Activated CD8-positive, alpha-beta memory T cell treated with anti-CD3 and anti-CD28 coated beads for 36 hours (primary cell): ENCODE measurements at regions not wholly inside any gene's neighbourhood (a gene's known extent, or its start where the extent isn't known, plus 50 kb on each side); places are given as distances from the start of the nearest gene placed in this dataset.

Experiments used
- CTCF ChIA-PET: fragments of 350-600 bp; sonication (Branson Sonifier 250); formaldehyde crosslinking; loops from one replicate; lab custom pipeline; 2021; ENCODE audit warnings: antibody characterized with exemption; lab: Charles Lee
- POLR2A ChIA-PET: fragments of 350-600 bp; sonication (Branson Sonifier 250); formaldehyde crosslinking; loops from one replicate; lab custom pipeline; 2021; ENCODE audit warnings: antibody characterized with exemption; lab: Charles Lee

DNA sequence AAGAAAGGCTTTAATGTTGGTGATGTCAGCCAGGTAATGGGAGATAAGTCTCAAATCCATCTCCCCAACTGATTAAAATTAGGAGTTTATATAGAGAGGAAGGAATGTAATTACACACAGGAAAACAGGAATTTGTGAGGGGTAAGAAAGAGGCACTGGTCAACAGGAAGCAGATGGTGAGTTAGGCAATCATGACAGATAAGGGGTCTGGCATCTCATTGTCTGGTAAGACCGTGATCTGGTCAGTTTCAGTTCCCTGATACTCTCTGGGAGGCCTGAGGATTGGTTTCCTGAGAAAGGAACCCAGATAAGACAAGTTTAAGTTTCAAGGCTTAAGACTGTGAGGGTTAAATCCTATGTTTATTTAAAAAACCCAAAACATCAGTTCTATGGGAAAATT is 414.7 kb upstream of the ARRDC4 start:
- ChIA-PET CTCF (no interaction called here), POLR2A (no interaction called here)

DNA sequence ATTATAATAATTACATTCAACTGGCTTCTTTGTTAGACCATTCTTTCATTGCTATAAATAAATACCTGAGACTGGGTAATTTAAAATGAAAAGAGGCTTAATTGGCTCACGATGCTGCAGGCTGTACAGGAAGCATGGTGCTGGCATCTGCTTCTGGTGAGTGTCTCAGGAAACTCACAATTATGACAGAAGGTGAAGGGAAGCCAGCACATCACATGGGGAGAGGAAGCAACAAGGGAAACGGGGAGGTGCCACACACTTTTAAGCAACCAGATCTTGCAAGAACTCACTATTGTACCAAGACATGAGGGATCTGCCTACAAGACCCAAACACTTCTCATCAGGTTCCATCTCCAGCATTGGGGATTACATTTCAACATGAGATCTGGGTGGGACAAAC is 413.1 kb upstream of the ARRDC4 start:
- CTCF ChIA-PET, result no interaction called here
- POLR2A ChIA-PET, result no interaction called here

DNA sequence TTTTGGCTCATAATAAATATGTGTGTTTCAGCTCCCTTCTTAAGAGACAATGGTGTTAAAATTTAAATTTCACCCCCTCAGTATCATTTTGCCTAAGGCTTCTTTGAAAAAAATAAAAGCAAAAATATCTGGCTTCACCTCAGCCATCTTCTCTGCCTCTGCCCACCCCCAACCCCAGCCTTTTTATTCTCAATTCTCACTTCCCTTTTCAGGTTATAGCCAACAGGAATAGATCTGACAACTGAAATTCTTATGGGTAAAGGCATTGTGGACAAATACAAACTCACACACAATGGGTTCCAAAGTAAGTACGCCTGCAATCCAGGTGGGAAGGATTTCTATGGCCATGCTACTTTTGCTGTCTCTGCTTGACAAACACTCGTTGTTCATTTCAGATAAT is 399.0 kb upstream of the ARRDC4 start:
- CTCF ChIA-PET, result no interaction called here

DNA sequence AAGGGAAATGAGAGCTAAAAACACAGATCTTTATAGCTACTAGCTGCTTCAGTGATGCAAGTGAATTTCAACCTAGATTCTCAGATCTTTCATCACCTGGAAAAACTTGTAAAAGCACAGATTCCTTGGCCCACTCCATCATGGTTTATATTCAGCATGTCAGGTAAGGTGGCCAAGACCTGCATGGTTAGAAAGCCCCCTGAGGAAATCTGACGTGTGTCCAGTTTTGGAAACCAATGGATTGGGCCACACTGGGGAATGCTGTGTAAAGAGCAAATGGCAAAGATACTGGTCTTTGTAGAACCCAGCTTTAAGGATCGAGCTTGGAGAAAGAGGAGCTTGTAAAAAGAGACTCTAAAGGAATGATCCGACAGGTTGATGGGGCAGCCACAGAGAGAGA is 397.0 kb upstream of the ARRDC4 start:
- POLR2A ChIA-PET, result no interaction called here
- CTCF ChIA-PET, result no interaction called here

More for the DNA sequence above, 399.0 kb upstream of the ARRDC4 start:
- POLR2A ChIA-PET, result no interaction called here

DNA sequence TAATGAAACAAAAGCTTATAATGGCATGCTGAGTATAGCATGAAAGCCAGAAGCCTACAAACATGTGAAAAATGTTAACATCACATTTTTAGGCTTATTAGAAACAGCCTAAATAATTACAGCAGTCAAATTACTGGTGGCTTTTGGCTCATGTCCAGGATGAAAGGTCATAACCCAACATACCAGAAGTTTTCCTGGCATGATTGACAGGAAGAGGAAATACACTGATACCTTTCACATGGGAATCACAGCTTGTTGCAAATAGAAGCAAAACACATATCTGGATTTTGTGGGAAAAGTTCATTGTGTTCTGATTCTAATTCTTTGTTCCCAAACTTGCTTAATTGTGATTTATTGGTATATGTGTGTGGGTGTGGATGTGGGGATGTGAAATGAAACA is 393.5 kb upstream of the ARRDC4 start:
- POLR2A ChIA-PET, result no interaction called here
- CTCF ChIA-PET, result no interaction called here

DNA sequence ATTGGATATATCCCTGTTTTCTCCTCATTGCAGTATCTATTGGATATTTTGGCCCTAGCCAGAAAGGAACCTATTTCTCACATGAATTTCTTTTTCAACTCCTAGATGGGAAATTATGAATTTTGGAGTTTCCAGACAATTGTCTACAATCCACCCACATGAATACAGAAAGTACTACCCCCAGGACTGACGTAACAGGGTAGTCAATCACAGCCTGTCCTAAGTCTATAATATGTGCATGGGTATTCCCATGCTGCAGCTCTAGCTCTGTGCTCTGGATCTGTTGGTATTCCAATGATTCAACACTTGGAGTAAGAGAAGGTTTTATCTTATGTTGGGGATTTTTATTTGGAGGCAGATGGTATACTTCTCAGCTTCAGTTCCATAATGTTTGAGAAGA is 393.1 kb upstream of the ARRDC4 start:
- ChIA-PET CTCF (interaction anchor here (0.5 kb wide), 1 partner anchor 485 kb away, joined by 3 read pairs; no protein-coding TSS in a partner anchor), POLR2A (no interaction called here)

DNA sequence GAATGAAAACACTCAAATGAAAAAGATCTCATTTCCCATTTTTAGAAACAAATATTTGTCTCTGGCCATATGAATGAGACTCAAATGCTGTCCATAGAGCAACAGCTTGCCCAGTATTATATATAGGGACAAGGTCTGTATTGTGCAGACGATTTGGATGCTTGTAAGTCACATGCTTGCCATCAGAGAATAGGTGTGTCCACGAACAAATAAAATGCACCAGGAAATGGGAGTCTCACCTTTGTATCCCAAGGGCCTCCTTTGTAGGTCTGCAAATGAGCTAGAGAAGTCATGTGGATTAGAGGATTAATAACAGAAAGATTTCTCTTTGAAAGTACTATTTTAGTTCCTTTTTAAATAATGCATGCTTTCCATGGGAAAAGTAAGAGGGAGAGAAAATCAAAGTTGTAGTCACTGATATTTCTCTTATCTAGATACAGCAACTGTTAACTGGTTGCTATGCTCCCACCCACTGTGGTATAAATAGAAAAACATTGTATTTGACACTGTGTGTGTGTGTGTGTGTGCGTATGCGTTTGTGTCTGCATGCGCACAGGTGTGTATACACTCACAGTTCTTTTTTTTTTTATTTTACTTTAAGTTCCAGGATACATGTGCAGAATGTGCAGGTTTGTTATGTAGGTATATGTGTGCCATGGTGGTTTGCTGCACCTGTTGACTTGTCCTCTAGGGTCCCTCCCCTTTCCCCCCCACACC is 383.4 kb upstream of the ARRDC4 start:
- ChIA-PET CTCF (no interaction called here), POLR2A (no interaction called here)

DNA sequence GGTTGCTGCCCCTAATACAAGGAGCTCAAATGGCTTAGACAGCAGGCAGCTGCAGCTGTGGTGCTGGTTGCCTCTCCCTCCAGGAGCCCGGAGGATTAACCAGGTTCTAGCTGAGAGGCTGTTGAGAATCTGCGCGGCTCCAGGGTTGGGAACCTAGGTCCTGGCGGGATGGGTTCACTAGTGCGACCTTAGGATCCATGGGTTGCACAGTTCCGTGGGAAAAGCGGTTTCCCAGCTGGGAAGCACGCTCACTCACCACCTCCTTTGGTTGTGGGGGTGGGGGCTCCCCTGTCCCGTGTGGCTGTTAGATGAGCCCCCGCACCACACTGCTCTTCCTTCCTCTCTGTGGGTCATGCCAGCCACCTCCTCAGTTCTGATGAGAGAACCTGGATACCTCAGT is 375.1 kb upstream of the ARRDC4 start:
- ChIA-PET POLR2A (no interaction called here), CTCF (no interaction called here)

DNA sequence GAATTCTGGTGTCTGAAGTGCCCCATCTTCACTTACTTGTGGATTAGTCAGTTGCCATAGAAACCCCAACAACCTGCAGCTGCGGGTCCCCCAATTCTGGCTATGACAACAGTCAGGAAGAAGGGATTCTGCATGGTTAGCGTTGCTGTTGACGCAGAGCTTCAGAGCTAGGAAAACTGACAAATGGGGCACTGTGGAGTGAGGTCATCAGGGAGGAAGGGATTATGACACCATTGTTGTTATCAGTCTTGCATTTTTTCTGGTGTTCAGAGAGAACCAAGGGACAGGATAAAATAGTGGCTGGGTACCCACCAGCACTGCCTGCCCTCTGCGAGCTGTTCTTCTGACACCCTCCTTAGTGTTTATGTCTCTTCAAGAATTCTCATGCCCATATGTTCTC is 367.7 kb upstream of the ARRDC4 start:
- CTCF ChIA-PET, result no interaction called here
- POLR2A ChIA-PET, result no interaction called here

DNA sequence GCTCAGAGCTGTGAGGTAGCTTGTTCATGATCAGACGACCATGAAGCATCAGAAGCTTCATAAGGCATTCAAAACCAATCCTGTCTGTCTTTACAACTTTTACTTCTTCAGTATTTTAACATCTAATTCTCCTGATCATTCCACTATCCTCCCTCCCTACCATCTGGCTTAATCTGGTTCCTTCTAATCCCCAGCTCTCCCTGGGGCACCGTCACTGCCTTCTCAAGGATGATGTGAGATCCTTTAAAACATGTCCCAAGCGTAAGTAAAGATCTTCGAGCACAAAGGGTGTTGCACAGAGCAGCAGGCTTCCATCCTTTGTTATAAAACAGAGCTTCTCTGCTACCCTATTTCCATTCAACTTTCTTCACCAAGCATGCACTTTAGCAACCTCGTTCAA is 362.7 kb upstream of the ARRDC4 start:
- ChIA-PET POLR2A (no interaction called here), CTCF (no interaction called here)

DNA sequence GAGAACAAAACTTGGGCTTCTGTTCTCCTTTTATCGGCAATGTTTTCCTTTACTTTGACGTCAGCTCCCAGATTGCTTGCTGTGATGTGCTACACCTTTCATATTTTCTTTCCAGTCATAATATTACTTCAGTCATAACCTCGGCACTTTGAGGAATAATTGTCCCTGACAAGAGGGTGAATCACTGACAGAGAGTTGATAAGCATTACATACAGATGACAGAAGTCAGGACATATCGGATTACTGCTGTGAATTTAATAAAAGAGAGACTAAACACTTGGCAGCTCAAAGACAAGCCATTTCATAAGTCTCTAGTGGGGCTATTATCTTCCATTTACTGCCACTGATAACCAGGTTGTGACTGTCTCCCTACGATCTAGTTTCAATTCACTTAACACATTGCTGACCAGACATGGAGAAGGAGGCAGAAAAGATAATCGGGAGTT is 362.1 kb upstream of the ARRDC4 start:
- CTCF ChIA-PET, result no interaction called here
- POLR2A ChIA-PET, result no interaction called here

DNA sequence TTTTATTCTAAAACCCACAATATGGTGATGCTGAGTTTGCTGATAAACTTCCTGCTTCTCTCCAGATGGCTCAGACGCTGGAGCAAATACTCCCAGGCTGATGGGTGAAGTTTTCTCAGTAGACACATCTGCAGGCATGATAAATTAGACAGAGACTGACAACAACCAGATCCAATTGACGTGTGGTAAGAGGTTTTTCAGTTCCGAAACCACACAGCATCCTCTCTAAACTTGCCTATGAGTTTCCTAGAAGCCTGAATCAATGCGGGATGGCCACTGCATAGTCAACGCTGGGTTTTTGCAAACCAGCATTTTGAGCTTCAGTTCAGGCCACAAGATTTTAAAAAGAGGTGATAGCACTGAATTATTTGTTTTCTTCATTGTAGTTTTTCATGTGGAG is 360.3 kb upstream of the ARRDC4 start:
- CTCF ChIA-PET, result no interaction called here

DNA sequence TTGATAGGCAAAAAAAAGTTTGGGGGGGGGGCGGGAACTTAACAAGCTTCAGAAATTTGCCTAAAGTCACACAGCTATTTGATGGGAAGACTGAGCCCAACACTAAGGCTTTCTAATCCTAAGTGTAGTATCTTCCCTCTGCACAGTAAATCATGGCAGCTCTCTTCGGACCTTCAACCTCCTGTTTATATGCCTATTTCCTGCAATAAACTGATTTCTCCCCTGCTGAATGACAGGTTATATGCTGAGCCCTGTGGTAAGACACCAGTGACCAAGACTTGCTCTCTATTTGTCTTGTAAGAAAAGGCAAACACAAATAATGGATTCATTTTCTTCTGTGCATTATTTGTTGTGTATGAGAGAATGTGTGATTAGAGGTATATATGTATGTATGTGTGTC is 355.8 kb upstream of the ARRDC4 start:
- POLR2A ChIA-PET, result no interaction called here
- CTCF ChIA-PET, result no interaction called here

More for the DNA sequence above, 360.3 kb upstream of the ARRDC4 start:
- POLR2A ChIA-PET, result no interaction called here

DNA sequence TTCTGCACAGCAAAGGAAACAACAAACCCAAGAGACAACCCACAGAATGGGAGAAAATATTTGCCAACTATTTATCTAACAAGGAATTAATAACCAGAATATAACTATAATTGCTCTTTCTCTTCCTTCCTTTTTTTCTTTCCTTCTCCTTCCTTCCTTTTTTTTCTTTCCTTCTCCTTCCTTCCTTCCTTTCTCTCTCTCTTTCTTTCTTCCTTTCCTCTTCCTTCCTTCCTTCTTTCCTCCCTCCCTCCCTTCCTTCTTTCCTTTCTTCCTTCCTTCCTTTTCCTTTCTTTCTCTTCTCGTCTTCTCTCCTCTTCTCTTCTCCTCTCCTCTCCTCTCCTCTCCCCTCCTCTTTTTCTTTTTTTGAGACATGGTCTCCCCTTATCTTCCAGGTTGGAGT is 345.4 kb upstream of the ARRDC4 start:
- ChIA-PET POLR2A (no interaction called here), CTCF (no interaction called here)

DNA sequence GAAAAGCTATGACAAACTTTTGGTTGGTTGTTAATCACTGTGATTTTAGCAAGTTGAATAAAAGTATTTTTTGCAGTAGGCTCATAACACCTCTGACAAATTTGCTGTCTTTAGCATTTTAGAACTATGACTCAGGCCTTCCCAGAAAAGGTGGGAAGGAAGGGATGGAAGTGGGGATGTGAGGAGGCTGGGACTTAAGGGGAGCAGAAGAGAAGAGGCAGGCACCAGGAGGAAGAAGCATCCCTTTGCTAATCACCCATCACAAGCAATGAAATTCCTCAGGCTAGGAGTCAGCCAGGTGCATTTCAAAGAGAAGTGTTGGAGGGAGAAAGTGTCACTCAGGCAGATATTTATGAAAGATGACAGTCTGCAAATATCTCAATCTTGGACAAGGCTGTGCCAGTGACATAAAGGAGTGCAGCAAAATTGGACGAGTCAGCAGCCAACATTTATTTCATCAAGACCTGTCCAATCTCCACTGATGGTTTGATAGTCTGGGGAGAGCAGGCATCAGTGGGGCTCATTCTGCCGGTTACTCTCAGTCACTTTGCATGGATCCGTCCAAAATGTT is 337.3 kb upstream of the ARRDC4 start:
- POLR2A ChIA-PET, result no interaction called here

DNA sequence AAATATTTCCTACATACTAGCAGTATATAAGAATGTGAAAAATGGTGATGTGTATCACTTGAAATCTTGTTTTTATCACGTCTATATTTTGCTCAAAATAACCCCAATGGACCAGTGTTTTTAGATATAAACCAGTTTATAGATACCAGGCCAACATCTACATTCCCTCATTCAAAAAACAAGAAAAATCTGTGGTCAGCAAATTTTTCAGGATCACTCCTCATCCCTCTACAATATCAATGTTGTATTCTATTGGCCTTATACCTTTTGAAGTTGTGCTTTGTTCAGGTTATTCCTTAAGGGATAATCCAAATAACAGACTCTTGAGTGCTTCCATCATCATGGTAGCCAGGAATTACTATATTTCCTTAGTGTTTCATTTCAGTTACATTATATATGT is 332.9 kb upstream of the ARRDC4 start:
- POLR2A ChIA-PET, result no interaction called here
- CTCF ChIA-PET, result no interaction called here

More for the DNA sequence above, 337.3 kb upstream of the ARRDC4 start:
- CTCF ChIA-PET, result no interaction called here

DNA sequence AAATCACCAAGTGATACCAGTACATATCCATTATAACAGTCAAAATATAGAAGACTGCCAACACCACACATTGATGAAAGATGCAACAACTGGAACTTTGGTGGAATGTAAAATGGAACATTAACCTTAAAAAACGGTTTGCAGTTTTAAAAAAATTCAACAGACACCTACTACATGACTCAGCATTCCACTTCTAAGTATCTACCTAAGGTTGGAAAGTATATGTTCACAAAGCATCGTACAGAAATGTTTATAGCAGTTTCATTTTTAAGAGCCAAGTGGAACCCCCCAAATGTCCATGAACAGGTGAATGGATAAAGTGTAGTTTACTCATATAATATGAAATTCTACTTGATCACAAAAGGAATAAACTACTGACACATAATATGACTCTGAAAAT is 314.7 kb upstream of the ARRDC4 start:
- POLR2A ChIA-PET, result no interaction called here
- CTCF ChIA-PET, result no interaction called here

DNA sequence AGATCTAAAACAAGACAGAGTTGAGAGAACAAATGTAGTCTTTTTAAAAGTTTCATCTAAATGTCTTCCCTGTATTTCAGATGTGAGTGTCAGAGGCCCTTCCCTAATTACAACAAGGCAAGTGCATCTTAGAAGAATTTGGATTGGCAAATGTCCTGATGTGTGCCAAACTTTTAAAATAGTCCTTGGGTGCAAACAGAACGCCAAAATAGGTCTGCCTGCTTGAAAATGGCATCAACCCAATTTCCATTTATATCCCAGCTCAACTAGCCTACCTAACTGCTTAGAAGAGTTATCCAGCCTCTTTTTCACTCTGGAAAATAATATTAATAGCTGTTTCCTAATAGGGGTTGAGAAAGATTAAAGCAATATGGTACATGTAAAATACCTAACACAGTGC is 311.8 kb upstream of the ARRDC4 start:
- ChIA-PET CTCF (no interaction called here), POLR2A (no interaction called here)

DNA sequence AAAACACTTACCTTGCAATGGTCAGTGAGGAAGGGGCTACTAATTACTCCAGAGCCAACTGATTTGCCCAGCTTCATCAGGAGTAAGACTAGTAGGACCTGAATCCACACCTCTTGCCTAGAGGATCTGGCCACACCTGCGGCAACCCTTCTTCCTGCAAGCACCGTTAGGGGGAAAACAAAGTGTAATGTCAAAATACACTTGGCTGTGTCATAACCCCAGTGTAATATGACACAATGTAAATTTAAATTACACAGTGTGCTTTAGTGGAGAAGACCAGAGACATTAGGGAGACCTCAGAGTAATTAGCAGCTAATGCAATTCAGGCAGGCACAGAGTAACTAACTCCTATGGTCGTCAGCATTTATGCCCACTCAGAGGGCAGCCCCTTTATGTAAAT is 308.5 kb upstream of the ARRDC4 start:
- ChIA-PET CTCF (no interaction called here), POLR2A (no interaction called here)

DNA sequence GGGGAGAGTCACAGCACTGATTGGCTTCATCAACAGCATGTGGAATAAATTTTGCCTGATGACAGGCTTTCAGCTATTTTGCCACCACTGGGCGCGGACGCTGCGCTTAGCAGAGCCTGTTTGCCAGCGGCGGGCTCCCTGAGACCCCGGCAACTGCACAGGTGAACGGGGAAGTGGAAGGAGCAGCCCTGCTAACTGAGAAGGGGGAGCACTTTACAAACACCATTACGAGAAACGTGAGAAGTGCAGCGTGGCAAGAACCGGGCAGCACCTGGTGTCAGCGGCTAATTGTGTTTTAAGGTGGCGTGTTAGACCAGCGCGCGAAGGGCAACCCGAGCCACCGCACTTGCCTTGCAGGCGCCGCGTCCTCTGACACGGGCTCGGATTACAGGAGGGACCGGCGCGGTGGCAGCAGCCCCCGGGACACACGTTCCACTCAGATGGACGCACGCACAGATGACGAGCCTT is 307.8 kb upstream of the ARRDC4 start:
- CTCF ChIA-PET, result no interaction called here
- POLR2A ChIA-PET, result no interaction called here

DNA sequence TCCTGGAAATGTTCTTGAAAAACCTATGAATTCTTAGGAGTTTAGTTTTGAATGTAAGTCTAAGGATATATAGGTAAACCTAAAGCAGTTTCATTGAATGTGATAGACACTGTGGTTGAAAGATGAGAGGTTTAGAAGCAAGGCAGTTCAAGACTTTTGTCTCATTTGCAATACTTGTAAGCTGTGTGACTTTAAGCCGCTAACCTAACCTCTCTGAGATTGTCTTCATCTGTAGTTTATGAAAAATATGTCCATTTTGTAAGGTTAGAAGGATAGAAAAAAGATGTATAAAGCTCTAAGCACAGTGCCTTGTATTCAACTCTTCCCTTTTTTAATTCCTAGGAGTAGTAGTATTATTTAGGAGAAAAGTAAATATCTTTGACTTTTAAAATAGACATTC is 306.6 kb upstream of the ARRDC4 start:
- POLR2A ChIA-PET, result no interaction called here
- CTCF ChIA-PET, result no interaction called here
